ENCODE measurements at regions not wholly inside any gene's neighbourhood (a gene's known extent, or its start where the extent isn't known, plus 50 kb on each side); places are given as distances from the start of the nearest gene placed in this dataset.
"Not testable (repeated sequence)": the region's sequence is repeated elsewhere in the genome, so short reads cannot be mapped to it uniquely, and the experiment has no call there.

DNA sequence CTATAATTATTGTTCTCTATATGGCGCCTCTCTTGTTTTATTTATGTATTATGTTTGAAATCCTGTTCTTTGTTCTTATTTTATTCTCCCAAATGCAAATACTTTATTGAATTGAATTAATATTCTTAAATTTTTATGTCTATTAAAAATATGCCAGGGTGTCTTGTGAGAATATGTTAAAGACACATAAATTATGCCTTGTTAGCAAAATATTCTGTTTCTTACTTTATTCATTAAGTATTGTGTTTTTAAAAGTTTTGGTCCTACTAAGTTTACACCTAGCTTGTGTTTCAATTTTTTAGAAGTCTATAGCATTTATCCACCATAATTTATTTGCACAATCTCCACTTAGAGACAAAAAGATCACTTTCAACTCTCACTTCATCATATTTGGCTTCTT is 741.5 kb upstream of the SLC39A10 start:
- DNase-seq, result no peak

DNA sequence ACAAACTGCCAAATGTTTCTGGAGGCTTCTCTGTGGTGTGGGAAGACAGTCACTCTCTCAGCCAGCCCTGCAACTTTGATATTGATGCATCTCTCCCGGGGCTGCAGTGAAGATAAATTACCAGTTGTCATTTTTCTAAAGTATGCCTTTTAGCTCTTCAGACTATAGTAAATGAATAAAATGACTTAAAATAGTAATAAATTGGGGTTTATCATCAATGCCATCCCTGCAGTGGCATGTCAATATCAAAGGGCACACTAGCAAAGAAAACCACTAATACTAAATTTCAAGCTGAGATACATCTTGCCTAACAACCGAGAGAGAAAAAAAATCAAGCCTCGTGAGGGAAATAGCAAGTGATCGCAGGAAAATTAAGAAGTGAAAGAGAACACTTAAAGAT is 749.5 kb upstream of the SLC39A10 start:
- no peak for DNase-seq

DNA sequence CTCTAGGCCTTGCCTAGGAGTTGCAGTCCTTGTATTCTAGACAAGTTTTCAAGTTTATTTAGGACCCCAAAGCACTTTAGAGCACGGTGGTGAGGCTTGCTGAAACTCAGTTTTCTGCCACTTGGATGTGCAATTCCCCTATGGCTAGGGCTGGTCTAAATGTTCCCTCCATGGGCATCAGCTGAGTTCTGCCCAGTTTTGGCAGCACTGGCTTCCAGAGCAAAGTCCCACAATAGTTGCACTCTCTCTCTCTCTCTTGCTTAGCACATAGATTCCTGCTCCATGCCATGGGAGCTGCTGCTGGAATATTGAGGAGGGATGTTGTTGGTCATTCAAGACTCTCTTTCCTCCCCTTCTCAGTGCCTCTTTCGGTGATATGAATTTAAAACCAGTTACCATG is 760.2 kb upstream of the SLC39A10 start:
- no peak for DNase-seq

DNA sequence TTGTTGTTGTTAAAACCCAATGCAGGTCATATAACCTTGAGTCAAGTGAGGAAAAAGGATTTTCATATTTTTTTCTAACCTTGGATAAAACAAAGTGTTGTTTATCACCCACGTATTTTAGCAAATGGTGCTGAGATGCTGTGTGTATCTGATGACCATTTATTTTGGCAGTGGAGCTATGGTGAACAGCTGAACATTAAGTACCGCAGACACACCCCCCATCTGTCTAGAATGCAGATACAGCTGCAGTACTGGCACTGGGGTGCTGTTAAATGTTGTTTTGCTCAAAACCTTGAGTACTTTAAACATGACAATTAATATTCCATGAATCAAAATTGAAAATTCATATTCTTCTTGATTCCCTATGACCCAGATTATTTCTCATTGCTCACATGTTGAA is 773.3 kb upstream of the SLC39A10 start:
- DNase-seq, result no peak

DNA sequence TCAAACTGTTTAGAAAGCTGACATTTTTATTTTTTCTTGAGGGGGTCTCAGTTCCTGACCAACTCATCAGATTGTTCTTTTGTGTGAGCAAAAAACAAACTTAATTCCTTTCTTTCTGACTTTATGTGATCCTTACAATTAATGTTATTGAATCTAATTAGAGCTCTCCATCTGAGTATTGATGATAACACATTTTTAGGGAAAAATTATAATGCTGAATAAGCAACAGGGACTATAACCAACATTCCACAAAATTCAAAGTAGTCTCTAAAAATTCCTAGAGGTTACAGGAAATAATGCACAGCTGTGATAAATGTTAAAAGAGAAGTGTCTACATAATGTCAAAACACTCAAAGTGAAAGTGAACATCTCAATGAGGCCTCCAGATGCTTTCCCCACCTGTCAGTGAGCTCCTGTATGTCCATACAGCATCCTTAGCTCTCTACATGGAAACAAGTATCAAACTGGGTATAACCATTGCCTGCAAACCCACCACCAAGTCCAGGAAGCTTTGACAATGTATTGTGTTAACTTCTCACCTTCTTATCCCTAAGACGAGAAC is 786.0 kb upstream of the SLC39A10 start:
- no peak for DNase-seq

DNA sequence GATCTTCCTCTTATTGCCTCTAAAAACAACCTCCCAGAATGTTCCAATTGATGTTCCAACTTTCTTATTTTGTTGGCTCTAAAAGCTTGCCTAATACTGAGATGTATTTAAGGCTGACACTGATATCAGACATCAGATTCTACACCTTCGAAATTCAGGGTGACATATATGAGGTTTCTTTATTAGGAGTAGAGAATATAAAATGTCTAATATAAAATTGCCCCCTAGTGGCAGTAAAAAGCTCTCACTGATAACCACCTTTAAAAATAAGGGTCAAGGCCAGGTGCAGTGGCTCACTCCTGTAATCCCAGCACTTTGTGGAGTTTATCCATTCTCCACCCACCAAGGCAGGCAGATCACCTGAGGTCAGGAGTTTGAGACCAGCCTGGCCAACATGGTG is 789.7 kb upstream of the SLC39A10 start:
- DNase-seq, result no peak

DNA sequence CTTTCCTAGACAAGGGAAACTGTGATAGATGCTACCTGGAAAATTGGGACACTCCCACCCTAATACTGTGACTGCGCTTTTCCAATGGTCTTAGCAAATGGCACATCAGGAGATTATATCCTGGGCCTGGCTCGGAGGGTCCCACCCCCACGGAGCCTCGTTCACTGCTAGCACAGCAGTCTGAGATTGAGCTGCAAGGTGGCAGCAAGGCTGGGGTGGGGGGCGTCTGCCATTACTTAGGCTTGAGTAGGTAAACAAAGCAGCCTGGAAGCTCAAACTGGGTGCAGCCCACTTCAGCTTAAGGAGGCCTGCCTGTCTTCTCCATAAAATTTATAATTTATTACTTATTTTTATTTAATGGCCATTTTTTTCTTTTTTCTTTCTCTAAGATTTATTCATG is 802.1 kb upstream of the SLC39A10 start:
- DNase-seq, result no peak

DNA sequence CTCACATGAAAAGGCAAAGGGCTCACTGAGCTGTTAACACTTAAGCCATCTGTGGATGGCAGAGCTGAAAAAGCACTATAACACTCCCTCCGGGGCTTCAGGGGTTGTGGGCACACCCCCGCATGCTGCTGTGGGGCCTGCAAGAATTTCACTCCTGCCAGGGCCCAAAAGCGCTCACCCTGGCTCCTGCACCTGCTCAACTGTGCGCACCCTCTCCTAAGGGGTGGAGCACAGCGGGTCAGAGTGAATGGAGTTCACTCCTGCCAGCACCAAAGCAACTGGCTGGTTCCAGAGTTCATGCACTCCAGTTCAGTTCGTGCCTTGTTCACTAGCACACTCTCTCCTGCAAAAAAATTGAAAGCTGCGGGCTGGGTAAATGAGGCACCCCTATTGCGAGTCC is 814.2 kb upstream of the SLC39A10 start:
- no peak for DNase-seq

DNA sequence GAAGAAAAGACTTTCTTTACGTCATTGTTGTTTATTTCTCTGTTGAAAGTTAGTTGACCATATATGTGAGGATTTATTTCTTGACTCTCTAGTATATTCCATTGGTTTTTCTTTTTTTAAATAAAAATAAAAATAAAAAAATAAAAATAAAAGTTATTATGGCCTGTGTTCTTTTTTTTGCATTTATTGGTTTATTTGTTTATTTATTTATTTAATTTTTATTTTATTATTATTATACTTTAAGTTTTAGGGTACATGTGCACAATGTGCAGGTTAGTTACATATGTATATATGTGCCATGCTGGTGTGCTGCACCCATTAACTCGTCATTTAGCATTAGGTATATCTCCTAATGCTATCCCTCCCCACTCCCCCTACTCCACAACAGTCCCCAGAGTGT is 822.7 kb upstream of the SLC39A10 start:
- DNase-seq, result not testable (repeated sequence)

DNA sequence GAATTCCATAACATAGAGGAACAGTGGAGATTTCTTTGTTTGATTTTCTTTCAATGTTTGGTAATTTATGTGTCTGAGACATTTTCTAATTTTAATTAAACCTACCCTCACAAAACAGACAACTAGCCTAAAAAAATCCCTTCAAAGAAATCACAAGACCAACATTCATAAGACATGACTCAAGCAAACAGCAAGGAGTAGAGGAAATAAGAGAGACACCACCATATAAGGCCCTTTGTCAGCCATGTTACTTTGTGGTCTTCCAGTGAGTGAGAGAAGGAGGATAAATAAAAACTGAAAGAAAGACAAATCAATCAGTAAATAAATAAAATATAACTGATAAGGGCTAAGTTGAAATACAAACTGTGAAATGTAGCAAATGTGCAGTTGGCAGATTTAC is 830.8 kb upstream of the SLC39A10 start:
- DNase-seq, result no peak

DNA sequence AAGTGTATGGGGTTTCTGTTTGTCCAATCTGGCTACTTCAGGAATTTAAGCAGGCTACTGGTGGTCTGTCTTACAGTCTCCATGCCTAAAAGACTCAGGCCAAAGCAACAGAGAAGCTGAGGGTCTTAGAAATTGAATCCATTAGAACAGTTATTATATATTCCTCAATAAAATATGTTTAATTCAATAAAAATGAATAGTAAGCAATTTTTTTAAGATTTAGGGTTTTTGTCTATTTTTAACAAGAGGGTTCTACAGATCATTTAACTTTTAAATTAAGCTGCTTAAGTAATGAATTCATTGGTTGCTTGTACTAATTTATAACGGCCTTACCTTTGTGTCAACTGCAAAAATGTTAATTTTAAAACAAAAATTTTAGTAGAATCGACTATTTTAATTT is 832.6 kb upstream of the SLC39A10 start:
- DNase-seq, result no peak

DNA sequence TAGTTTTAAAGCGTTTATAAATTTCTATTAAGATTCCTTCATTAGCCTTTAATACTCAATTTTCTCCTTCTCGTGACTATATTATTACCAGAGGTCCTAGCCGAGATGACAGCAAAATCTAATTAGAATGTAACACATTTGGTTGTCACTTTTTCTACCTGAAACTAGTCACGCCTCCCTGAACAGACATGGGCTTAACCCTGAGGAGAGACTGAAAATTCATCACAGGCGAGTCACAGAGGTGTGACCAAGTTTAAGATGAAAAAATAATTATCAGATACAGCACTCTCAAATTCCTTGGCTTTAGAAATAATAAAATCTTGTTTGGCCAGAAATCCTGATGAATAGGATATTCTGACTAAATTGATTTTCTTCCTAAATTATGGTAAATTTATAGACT is 834.4 kb upstream of the SLC39A10 start:
- no peak for DNase-seq

DNA sequence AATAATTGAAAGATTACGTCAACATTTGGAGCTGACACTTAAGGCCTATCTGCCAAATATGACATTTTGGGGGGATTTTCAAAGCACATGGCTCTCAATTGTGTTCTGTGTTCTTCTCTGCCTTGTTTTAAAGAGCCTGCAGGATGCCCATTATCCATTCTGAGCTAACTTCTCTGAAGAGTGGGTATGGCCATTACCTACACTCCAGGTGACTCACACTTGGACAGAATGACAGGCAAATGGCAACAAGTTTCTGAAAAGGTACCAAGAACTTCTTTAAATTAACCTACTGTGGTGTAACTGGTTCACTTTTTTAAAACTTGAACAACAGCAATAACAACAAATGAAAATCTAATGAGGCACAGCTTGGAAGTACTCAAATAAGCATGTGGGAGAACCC is 834.9 kb upstream of the SLC39A10 start:
- DNase-seq, result no peak

DNA sequence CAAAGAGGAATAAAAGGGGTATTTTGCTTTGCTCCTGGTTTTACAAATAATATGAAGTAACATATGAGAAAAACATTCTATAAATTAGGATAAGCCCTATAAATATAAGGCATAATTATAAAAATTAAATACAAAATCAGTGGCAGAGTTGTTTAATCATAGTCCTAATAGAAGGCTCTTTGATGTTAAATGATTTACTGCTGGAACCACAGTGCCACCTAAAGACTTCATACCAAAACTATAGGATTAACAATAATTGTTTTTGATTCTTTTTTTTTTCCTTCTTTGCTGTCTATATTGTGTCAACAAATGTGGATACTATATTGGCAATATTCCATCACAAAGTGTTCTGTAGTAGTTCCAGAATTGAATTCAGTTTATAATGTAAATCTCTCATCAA is 837.7 kb upstream of the SLC39A10 start:
- DNase-seq, result no peak

DNA sequence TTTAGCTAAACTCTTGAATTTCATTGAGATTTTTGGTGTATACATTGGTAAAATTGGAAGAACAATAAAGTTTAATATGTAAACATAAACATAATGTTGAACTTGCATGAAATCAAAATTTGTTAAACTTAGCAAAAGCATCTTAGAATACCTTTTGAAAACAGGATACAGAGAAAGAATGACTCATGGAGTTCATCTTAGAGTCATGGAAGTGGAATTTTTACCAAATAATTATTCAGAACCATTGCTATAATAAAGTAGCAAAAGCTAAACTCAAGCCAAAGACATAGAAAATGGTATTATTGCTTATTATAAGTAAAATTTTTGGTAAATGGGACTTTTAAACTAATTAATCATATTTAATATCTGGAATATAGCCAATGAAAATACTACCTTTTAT is 841.6 kb upstream of the SLC39A10 start:
- DNase-seq, result no peak

DNA sequence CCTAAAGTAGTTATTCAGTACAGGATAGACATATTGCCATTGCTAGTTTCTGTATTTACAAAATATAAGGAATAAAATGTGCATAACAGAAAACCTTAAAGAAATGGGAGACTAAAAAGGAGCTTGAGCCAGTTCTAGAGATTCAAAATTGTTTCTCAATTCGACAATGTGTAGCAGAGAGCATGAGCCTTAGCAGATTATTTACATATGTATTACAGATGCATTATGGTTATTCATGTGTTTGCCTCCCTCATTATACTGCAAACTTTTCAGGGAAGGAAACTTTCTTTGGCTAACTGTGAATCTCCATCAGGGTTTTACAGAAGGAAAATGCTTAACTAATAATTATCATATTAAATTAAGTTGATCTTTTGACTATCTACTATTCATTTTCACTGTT is 854.4 kb upstream of the SLC39A10 start:
- DNase-seq, result no peak

DNA sequence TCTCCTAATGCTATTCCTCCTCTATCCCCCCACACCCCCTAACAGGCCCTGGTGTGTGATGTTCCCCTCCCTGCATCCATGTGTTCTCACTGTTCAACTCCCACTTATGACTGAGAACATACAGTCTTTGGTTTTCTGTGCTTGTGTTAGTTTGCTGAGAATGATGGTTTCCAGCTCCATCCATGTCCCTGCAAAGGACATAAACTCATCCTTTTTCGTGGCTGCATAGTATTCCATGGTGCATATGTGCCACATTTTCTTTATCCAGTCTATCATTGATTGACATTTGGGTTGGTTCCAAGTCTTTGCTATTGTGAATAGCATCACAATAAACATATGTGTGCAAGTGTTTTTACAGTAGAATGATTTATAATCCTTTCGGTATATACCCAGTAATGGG is 870.0 kb upstream of the SLC39A10 start:
- not testable (repeated sequence) for DNase-seq

DNA sequence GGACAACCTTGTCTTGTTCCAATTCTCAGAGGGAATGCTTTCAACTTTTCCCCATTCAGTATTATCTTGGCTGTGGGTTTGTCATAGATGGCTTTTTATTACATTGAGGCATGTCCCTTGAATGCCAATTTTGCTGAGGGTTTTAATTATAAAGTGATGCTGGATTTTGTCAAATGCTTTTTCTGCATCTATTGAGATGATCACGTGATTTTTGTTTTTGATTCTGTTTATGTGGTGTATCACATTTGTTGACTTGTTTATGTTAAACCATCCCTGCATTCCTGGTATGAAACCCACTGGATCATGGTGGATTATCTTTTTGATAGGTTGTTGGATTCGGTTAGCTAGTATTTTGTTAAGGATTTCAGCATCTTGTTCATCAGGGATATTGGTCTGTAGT is 885.6 kb upstream of the SLC39A10 start:
- DNase-seq, result not testable (repeated sequence)

DNA sequence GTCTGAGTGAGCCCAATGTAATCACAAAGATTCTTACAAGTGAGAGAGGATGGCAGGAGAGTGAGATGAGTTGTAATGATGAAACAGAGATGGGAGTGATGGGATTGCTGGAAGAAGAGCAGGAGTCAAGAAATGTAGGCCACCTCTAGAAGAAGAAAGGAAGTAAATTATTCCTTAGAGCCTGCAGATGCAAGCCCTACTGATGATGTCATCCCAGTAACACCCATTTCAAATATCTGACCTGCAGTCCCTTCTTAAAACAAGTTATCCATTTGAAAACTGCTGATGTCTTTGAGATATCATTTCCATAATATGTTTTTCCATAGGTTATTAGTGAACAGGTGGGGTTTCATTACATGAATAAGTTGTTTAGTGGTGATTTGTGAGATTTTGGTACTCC is 888.0 kb upstream of the SLC39A10 start:
- DNase-seq, result no peak

DNA sequence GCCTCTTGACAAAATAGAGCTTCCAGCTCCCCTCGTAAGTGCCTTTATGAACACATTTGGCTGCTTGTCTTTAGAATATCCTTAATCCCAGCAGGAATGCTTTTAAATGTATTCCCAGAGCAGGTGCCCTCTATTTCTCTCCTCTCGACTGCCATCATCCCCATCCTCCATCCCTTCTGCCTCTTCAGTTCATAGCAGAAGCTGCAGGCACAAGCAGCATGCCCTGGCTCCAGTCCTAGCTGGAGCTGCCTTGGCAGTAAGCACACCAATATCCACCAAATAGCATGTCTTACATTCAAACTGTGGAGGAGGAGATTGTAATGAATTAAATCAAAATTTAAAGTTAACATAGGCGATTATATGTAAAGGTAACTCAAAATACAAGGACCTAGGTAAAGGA is 891.3 kb upstream of the SLC39A10 start:
- no peak for DNase-seq

DNA sequence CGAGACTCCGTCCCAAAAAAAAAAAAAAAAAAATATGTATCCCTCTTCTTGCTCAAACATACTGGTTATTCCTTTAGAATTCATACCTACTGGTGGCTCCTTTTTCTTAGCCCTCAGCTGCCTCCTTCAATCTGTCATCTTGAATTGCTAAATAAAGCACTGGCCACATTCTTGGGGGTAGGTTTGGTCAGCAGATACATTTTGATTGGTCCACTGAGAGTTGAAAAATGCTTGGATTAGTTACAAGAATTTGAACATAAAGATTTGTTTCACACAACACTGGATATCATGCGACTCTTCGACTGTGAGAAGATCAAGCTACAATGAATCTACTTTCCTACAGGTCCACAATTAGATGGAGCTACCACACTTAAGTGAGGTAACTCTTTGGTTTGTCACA is 906.1 kb upstream of the SLC39A10 start:
- DNase-seq, result no peak

DNA sequence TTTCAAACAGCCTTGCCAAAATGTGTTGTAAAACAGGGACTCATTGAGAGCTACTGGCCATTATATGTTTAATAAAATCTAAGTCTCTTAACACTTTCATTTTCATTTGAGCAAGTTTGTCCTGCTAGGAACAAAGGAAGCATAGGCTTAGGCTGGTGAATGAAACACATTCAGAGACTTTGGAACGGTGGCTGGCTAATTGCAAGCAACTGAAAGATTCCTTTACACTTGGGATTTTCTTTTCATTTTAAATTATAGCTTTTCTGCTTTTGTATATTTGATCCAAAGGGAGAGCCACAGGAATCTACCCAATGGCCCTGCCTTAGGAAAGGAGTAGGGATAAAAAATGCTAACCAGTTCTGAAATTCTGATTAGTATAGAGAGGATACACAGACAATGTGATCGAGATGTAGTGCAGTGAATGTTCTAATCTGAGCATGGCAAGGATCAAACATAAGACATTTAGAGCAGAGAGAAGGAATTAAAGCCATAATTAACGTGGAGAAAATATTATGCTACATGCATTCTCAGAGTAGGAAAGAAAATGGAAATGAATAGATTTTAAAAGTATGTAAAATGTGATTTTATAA is 911.4 kb upstream of the SLC39A10 start:
- DNase-seq, result no peak

DNA sequence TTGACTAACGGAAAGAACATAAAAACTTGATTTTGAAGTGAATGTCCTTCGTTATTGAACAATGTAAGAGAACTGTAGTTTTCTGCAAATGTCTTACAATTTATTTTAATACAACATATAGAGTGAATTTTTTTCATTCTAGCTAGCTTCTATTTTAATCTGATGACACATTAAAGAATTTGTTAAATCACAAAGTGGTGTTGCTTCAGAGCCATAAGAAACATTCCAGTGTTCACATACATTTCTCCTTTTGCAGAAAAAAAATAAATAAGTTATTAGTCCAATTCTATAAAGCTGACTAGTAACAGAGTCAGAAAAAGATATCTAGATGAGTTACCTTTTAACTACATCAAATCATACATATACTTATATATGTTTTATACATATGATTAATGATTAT is 914.3 kb upstream of the SLC39A10 start:
- DNase-seq, result no peak

DNA sequence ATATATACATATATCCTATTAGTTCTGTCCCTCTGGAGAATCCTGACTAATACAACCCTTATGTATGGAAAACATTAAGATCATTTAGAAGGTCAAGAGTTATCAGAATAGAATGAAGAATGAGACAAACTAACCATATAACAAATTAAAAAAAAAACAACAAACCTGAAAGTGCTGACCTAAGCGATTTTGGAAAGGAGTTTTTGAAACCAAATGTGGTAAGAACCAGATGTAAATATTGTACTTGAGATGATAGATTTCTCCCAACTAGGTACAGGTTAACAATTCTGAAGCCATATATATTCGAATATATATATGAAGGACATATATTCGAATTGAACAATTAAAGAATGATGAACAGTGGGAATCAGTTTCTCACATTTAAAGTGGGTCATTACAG is 917.8 kb upstream of the SLC39A10 start:
- no peak for DNase-seq

DNA sequence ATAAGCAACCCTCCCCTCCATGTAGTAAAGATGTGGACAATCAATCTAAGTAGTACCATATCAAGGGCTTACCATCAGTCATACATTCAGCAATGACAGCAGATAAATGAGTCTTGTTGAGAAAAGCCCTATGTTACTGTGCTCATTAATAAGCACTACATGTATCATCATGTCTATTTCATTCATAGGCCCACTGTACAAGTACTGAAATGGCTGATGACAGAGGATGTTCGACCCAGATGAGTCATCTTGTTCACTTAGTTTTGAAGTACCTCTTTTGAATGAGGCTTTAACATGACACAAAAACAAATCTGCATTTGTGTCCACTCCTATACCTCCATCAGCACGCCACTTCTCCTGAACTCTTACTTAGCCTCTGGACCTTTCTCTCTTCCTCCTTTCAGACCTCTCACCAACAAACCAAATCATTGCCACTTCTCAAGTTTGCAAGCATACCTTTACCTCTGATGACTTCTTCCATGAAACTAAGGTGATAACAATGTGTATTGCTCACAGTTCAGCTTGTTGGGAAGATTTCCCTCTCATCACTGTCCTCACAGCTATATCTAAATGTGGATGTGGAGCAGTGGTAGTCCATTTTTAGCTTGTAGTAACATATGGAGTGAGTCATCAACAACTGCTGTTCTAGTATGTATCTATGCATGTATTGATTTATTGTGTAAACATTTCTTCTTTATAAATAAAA is 921.0 kb upstream of the SLC39A10 start:
- DNase-seq, result no peak

Data from NCI-H187 (cell line).